GM19035 (cell line): ENCODE measurements at regions not wholly inside any gene's neighbourhood (a gene's known extent, or its start where the extent isn't known, plus 50 kb on each side); places are given as distances from the start of the nearest gene placed in this dataset.

Source experiments
- ATAC-seq: cut with Tn5 transposase; IDR thresholded peaks from one replicate; pipeline ENCODE4 v1.9.1; 2021; ENCODE audit not compliant: unreplicated experiment

DNA sequence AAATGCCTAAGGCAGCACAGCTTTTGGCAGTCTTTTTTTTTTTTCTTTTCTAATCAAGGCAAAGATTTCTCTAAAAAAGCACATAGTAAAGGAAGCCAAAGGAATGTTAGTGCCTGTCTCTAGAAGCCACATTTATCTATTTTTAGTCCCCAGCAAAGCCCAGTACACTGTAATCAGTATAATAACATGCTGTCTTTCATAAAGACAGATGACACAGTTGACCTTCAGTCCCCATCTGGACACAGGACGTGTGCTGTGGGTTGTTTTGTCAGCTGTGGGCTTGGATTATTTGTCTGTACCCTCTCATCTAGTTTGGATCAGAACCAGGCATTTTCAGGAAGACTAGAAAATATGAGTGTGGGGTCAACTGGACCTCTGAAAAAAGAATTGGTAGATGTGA is 110.4 kb upstream of the CTNNB1 start:
- no peak for ATAC-seq

DNA sequence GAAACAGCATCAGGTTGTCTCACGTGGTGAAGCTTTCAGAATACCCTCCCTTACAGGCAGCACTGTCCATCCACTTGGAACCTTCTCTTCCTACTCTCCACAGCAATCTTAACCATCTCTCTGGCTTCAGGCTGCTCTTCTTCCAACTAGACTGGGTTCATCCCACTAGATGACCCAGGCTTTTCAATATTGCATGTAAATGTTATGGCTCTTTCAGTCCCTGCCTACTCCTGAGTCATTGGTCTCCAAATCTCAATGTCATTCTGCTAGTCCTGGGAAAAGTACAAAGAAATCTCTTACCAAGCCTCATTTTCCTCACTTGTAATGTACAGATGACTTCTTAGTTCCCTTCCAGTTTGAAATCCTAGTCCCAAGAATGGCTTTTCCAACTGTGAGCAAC is 109.7 kb upstream of the CTNNB1 start:
- no peak for ATAC-seq

DNA sequence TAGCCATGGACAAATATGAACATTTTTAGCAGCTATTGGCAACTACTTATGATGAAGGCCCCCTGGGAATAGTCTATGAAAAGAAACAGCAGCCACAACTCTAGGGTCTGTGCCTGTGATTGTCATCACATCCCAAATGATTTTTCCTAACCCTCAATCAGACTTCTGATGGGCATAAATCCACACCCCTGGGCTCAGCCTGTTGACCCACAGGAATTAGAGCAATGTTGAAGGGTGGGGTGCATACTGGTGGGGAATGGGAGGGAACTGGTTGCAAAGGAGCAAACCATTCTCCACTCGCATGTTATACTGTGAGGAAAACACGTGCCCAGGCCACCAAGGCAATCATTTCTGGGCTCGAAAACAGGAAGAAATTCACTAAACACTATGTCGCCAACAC is 106.5 kb upstream of the CTNNB1 start:
- no peak for ATAC-seq

DNA sequence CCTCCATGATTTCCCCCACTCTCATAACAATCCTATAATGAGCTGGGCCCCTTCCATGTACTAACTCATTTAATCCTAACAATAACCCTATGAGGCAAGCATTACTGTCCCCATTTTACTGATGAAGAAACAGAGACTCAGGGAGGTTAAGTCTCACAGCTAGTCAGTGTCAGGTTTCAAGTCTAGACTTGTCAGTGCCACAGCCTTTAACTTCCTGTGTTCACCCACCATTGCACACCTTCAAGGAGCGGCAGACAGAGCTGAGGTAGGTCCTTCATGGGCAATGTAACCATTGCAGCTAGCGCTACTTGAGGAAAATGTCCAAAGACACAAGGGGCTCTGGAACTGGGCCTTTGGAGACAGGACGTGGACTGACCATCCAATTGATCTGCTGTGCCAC is 105.8 kb upstream of the CTNNB1 start:
- ATAC-seq = no peak

DNA sequence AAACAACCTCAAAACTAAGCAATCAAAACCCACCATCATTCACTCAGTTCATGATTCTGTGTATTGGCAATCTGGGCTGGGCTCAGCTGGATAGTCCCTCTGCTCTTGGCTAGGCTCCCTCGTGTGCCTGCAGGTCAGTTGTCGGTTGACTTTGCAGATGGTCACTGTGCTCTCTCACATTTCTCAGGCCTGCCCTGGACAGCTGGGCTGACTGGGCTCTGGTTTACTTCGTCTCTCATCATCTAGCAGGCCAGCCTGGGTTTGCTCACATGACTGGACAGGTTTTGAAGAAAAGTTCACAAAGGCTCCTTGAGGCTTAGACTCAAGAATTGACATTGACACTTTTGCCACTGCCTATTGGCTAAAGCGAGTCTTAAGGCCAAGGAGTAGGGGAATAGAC is 105.0 kb upstream of the CTNNB1 start:
- no peak for ATAC-seq

DNA sequence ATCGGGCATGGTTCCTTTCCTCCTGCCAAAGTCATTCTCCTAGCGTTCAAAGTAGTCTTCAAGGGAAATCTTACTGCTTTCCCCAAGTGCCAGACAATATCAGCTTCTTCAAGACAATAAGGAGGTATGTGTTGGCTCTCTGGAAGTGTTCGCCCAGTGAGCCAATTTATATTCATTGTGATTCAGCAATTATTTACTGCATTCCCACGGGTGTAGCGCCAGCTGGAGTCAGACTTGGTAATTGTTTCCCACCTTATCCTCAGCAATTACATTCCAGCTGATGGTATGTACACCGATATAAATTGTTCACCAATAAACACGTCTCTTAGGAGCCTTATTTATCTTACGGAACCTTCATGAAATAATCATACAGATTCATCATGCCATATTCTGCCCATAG is 103.6 kb upstream of the CTNNB1 start:
- ATAC-seq = no peak

DNA sequence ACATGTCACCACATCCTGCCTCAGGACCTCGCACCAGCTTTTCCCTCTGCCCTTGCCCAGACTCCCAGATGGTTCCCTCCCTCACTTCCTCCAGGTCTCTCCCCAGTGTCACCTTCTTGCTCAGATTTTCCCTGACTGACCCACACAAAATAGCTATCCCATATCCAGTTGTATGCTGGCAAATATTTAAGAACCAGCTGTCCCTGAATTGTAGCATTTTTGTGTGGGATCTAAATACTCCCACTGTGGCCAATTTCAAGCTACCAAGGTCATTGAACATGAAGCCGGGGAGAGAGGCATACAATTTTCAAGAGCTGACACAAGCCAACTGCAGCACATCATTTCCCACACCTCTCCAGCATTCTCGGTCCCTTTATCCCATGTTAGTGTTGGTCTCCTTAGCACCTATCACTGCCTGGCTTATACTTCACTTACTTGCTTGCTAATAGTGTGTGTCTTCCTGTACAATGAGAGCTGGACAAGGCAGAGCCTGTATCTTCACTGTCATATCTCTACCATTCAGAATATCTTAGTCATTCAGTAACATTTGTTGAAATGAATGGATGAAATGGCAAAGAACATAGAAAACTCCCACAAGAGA is 101.3 kb upstream of the CTNNB1 start:
- no peak for ATAC-seq

DNA sequence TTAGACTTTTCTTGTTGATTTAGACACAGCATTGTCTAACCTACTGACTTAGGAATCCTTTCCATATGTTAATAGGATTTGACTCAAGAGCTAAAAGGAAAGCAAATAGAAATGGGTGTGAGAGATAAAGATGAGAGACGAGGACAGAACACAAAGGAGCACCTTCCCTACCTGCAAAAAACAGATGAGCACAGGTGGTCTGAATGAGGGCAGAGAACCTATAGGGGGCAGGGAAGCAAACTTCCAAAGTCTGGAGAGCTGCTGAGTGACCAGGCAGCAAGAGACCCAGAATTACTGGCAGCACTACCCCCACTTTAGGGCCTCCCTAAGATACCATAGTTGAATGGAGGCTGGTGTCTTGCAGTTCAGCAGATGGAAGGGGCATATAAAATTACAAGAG is 98.1 kb upstream of the CTNNB1 start:
- ATAC-seq = no peak

DNA sequence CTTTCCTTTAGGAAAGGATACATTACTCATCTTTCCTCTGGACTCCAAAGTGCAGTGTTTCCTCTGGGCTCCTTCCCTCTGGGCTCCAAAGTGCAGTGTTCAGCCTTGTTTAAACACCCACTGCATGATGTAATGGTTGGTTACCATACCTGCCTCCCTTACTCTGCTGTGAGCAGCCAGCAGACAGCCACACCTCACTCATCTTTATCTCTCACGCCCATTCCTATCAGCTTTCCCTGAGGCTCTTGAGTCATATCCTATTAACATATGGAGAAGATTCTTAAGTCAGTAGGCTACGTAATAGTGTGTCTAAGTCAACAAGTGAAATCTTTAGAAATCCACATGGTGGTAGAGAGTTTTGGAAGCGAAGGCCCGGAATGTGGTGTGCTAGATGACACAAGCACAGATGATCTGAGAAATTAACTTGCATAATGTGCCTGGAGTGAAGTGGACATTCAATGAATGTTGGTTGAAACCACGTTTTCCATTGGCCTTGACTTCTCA is 97.2 kb upstream of the CTNNB1 start:
- ATAC-seq = no peak

DNA sequence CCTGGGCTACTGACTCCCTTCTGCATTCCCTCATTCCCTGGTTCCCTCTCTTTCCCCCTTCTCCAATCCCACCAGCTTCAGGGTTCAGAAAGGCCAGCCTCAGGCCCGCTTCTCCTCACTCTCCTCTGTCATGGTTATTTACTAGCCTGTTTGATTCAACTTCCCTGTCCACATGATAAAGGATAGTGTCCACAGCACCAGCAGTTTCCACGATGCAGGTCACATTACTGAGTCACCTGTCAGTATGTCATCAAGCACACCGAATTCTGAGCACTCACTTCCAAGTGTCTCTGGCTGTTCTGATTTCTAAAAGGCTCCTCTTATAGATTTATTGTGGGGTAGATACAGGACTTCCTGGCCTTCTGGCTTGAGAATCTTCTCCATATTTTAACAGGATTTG is 96.6 kb upstream of the CTNNB1 start:
- ATAC-seq = no peak

DNA sequence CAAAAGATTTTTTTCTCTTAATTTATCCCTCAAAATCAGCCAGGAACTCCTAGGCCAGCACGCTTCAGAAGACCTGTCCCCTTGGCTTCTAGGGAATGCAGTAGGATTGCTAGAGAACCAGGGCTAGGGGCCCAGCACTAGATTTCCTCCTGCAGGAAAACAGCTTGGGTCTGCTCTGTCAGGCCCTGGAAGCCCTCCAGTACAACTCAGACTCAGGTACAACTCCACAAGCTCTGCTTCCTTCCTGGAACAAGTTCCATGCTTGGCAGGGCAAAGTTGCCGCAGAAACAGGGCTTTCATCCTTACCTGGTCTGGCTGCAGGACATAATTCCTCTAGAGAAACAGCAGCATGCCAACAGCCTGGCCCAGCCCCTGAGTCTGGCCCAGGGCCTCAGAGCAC is 96.1 kb upstream of the CTNNB1 start:
- no peak for ATAC-seq

DNA sequence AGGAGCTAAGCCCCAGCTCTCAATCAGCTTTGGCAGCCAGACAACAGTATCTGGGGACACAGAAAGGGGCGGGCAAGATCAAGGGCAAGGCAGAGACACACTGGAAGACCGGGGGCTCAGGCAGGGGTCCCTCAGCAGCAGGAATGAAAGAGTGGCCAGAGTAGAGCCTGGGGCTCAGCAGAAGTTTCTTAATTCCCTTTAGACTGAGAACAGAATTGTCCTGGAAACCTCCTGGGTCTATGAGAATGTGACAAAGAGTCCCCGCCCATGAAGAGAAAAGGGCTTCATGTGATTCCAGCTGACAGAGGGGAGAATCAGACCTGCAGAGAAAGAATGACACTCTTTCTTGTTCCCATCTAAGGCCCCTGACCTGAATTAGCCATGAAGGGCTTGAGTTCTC is 95.2 kb upstream of the CTNNB1 start:
- no peak for ATAC-seq

DNA sequence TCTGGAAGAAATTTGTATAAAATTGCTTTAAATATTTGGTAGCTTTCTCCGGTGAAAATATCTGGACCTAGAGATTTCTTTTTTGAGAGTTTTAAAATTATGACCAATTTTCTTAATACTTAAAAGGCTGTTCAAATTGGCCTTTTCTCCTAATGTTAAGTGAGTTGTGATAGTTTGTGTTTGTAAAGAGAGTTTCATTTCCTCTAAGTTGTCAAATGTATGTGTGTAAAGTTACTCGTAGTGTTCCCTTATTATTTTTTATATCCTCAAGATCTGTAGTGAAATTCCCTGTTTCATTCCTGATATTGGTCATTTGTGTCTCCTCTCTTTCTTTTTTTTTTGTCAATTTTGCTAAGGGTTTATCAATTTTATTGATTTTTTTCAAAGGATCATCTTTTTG is 92.6 kb upstream of the CTNNB1 start:
- ATAC-seq = no peak

DNA sequence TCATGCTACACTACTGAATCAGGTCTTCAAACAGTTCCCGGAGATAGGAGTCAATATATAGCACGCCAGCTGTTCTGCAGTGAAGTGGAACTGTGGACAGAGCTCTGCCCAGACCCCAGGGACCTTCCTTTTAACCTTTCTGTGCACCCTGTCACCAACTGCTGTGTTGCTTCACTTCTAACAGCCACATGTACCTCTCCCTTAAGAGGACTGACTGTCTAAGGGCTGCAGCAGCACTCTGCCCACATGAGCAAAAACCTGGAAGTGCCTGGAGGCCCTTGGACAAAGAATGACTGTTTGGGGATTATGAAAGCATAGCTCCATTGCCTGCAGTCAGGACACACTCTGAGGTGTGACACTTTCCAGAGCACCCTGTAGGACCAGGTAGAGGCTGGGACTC is 88.3 kb upstream of the CTNNB1 start:
- ATAC-seq = no peak

DNA sequence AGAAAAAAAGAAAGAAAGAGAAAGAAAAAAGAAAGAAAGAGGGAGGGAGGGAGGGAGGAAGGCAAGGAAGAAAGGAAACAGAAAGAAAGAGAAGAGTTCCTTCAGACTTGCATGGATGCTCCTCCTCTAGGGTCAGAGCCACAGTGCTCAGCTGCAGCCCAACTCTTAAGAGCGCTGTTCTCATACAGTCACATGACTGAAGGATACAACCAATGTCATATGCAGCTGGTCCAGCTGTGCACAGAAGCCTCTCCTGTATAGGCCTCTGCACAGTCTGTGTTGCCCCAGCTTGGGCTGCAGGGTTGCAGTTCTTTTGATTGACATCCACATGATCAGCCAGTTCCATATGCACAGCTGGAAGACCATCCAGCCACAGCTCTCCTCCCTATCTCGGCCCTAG is 86.8 kb upstream of the CTNNB1 start:
- ATAC-seq = no peak

DNA sequence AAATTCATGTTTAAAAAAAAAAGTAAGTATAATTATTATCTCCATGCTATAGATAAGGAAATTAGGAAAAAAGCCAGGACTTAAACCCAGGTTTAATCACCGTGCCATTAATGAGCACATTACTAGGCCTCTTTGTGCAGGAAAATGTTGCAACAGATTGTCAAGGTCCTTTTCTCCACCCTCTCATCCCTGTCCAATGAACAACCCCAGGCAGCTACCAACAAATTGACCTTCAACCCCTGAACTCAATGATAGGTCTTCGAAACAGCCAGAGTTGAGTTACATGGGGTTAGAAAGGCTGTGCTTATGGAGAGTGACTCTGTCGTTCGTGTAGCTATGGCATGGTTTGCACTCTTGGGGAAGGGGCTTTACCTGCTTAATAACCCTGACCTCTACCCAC is 84.2 kb upstream of the CTNNB1 start:
- no peak for ATAC-seq

DNA sequence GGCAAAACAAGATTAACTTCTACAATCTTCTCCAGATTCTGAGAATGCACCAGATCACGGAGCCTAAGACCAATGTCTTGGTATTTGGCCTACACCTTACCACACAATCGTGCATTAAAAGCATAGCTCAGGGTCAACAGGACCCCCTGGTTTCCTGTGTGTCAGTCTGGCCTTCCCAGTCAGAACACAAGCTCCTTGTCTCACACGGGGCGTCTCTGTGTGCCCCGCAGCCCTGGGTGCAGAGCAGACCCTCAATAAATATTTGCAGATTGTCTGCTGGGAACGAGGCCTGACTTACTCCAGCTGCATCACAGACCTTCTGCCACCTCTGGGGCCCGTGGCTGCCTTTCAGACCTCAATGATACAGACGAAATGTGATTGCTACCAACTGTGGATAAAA is 82.5 kb upstream of the CTNNB1 start:
- ATAC-seq = no peak

DNA sequence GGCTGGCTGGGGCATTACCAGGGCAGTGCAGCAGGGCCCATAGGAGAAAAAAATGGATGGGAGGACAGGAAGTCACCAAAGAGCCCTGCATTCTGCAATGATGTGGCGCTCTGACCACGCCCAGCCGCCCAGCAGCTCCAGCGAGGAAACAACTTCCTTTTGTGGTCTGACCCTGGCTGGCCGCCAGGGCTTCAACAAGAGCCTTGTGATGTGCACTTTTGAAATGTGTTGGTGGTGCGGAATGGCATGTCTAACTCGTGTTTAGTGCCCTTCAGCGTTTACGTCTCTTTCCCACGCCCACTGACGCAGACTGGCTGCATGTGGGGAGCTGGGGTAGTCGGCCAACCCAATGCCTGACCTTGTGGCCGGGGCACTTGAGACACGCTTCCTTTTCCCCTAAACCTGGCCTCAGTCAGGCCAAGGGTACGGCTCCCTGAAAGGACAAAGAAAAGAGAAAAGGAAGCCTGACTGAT is 81.9 kb upstream of the CTNNB1 start:
- peak; percentile 94 for ATAC-seq

DNA sequence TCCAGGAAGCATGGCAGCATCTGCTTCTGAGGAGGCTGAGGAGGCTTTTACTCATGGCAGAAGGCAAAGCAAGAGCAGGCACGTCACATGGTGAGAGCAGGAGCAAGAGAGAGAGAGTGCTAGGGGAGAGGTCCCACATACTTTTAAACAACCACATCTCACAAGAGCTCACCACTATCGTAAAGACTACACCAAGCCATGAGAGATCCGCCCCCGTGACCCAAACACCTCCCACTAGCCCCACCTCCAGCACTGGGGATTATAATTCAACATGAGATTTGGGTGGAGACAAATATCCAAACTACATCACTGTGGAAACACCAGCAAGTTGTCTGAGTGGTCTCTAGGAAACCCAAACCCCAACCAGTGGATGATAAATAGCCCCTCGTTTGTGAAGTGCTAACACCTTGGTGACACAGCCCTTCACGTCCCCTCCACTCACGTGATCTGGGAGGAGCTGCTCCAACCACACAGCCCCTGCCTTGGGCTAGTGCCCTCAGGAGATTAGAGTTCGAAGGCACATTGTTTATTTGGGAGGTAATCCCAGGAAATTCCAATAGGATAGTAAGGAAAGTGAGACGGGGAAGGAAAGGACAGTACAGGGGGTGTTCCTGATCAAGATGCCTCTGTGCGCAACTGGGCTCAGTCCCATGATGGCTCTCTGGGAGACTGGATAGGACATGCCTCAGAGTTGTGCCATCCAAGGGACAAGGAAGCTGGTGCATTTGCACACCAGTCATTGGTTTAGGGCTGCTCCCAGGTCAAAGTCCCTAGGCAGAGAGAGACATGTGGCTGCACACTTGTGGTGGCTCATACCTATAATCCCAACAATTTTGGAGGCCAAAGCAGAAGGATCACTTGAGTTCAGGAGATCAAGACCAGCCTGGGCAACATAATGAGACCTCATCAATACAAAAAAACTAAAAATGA is 80.6 kb upstream of the CTNNB1 start:
- no peak for ATAC-seq

DNA sequence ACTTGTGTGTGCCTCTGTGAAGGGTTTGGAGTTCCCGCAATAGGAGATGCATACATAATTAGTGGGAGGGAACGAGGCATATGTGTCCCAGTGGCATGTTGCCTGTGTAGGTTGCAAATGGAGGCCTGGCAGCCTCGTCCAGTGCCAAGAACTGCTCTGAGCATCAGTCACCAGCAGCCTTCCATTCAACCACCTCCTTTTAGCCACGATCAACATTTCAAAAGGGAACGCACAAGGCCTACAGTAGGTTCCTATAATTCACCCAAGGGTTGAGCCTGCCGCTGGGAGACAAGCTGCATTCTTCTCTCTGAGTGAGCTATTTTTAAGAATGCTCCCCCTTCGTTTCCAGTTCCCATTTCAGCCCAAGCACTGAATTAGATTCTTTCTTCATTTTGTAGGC is 78.8 kb upstream of the CTNNB1 start:
- ATAC-seq = no peak

DNA sequence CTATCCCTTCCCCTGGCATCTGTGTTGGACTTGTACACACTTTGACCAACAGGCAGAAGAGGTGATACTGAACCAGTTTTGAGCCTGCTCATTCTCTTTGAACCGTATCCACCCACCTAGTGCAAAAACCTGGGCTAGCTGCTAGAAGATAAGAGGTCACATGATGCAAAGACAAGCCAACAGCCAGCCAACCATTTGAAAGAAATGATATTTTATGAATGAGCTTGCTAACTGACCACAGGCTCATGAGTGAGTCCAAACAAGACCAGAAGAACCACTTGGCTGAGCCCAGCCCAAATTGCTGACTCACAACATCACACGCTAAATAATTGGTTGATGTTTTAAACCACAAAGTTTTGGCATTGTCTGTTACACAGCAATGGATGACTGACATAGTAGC is 74.0 kb upstream of the CTNNB1 start:
- ATAC-seq = no peak

DNA sequence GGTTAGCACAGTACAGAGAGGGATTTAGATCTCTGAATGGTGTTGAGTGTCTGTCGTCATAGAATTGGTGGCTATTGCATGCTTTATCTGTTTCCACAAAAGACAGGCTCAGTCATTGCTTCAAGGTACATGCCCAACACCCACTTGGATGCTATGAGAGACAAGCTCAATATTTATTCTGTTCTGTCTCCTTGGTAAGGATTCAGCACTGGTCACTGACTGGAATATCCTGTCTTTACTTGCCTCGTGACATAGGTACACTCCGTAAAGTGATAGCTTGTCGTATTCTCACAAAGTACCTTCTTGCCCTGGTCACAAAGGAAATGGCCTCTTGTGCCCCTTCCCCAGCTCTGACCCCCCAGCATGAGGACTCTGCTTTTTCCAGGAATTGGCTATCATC is 72.8 kb upstream of the CTNNB1 start:
- ATAC-seq = no peak
